Bronchial epithelial cell (primary cell): ENCODE measurements at regions not wholly inside any gene's neighbourhood (a gene's known extent, or its start where the extent isn't known, plus 50 kb on each side); places are given as distances from the start of the nearest gene placed in this dataset.

Source experiments
- DNase-seq: peaks from one replicate; pipeline ENCODE4 v3.0.0-alpha.2; 2010; ENCODE audit warnings: low read depth
- FAIRE-seq: peaks from 2 replicates; lab custom pipeline; 2011; peaks lifted over from hg19 to GRCh38; lab: Jason Lieb, UNC
- H3K27me3 ChIP-seq: 2 replicates; pipeline ENCODE4 v1.5.1; 2011; ENCODE audit warnings: low read length; ENCODE audit not compliant: control insufficient read depth, insufficient read depth
- H3K36me3 ChIP-seq: 2 replicates; pipeline ENCODE4 v1.5.1; 2011; ENCODE audit warnings: low read length; ENCODE audit not compliant: control insufficient read depth, insufficient read depth
- H3K4me3 ChIP-seq: 2 replicates; pipeline ENCODE4 v1.5.1; 2011; ENCODE audit warnings: mild to moderate bottlenecking, low read depth, low read length, control low read depth
- CTCF ChIP-seq: IDR thresholded peaks from 2 replicates; pipeline ENCODE4 v1.5.1; 2011; ENCODE audit warnings: mild to moderate bottlenecking, moderate library complexity, low read length, control low read depth, inconsistent platforms; ENCODE audit not compliant: insufficient read depth, severe bottlenecking

- FAIRE-seq (no peak), DNase-seq (no peak)
- no peak overlapping the region for H3K4me3 ChIP-seq
- no peaks in the 10 kb centered on the region for H3K27me3 ChIP-seq
- H3K36me3 ChIP-seq = no peaks in the 10 kb centered on the region
- no peak for TF ChIP-seq CTCF
Observed at GRCh38 chr5:102554082-102554481, 55.3 kb upstream of the SLCO6A1 start.

DNA sequence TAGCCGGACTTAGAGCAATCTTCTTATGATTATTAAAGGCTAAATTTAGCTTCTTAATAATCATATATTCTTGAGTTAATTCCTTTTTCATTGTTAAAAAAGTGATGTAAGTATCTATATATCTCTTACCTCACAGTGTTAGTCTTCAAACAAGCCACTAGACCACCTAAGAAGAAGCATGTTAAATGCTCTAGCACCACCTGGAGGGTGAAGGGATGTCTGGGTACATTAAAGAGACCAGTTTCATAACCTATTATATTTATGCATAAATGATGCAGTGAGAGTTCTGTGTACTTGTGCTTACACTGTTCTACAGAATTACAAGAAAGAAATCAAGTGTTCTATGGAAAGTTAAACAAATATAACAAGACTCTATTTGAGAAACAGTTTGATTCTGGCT is 55.9 kb upstream of the SLCO6A1 start:
- TF ChIP-seq CTCF = no peak
- no peak for FAIRE-seq
- no peaks in the 10 kb centered on the region for H3K27me3 ChIP-seq
- H3K36me3 ChIP-seq = no peaks in the 10 kb centered on the region
- H3K4me3 ChIP-seq = no peak overlapping the region
- peak; percentile 4 for DNase-seq

GRCh38 chr5:102561894-102562760 is 63.3 kb upstream of the SLCO6A1 start:
- TF ChIP-seq CTCF = peak; percentile 69
- no peaks in the 10 kb centered on the region for H3K27me3 ChIP-seq
- FAIRE-seq = no peak
- H3K4me3 ChIP-seq = no peak overlapping the region
- H3K36me3 ChIP-seq = no peaks in the 10 kb centered on the region
- no peak for DNase-seq

- no peak for DNase-seq
- no peak for FAIRE-seq
- no peak for TF ChIP-seq CTCF
- Histone ChIP-seq H3K36me3 (no peaks in the 10 kb centered on the region), H3K4me3 (no peak overlapping the region), H3K27me3 (no peaks in the 10 kb centered on the region)
Observed at GRCh38 chr5:102570747-102571146, 71.9 kb upstream of the SLCO6A1 start.

GRCh38 chr5:102578362-102578761 is 79.6 kb upstream of the SLCO6A1 start:
- no peak for TF ChIP-seq CTCF
- Histone ChIP-seq H3K4me3 (no peak overlapping the region), H3K27me3 (no peaks in the 10 kb centered on the region), H3K36me3 (no peaks in the 10 kb centered on the region)
- DNase-seq = no peak
- no peak for FAIRE-seq
